ENCODE measurements at regions not wholly inside any gene's neighbourhood (a gene's known extent, or its start where the extent isn't known, plus 50 kb on each side); places are given as distances from the start of the nearest gene placed in this dataset.

GRCh38 chr1:204763773-204764427 is 78.4 kb upstream of the LRRN2 start (continued):
- TF ChIP-seq HMGXB4 (CRISPR knock-in tag; IDR thresholded peaks at IDR 0.05) (peak; percentile 58; the same call in 1 of the 2 replicates), ZNF263 (CRISPR knock-in tag; IDR thresholded peaks at IDR 0.05; ENCODE audit: low read depth) (no peak), MAX (CRISPR knock-in tag; IDR thresholded peaks at IDR 0.05) (no peak), ZNF512 (CRISPR knock-in tag; IDR thresholded peaks at IDR 0.05; ENCODE audit: borderline replicate concordance) (no peak), ZBTB43 (CRISPR knock-in tag; IDR thresholded peaks at IDR 0.05) (no peak), SP1 (CRISPR knock-in tag; conservative IDR thresholded peaks at IDR 0.05) (no peak; the same call in 1 of the 2 replicates), ZNF121 (CRISPR knock-in tag; IDR thresholded peaks at IDR 0.05) (no peak), E2F5 (CRISPR knock-in tag; IDR thresholded peaks at IDR 0.05) (no peak), ETV6 (CRISPR knock-in tag; IDR thresholded peaks at IDR 0.05) (0 out of 2 replicates have a peak, but pooled peaks have one; percentile 53), RELA (CRISPR knock-in tag; IDR thresholded peaks at IDR 0.05; ENCODE audit: borderline replicate concordance) (no peak), ZBTB21 (CRISPR knock-in tag; IDR thresholded peaks at IDR 0.05; ENCODE audit: borderline replicate concordance) (no peak), ZNF219 (CRISPR knock-in tag; IDR thresholded peaks at IDR 0.05; ENCODE audit: borderline replicate concordance) (0 out of 2 replicates have a peak, but pooled peaks have one; percentile 20), ERG (CRISPR knock-in tag; IDR thresholded peaks at IDR 0.05) (no peak), SMAD4 (CRISPR knock-in tag; IDR thresholded peaks at IDR 0.05) (no peak), JAZF1 (CRISPR knock-in tag; IDR thresholded peaks at IDR 0.05) (no peak), CDX4 (CRISPR knock-in tag; IDR thresholded peaks at IDR 0.05; ENCODE audit: borderline replicate concordance) (no peak), GRHL2 (CRISPR knock-in tag; IDR thresholded peaks at IDR 0.05; ENCODE audit: insufficient replicate concordance, severe bottlenecking) (no peak), TCF7 (CRISPR knock-in tag; IDR thresholded peaks at IDR 0.05; ENCODE audit: low read depth) (no peak), ATF3 (CRISPR knock-in tag; conservative IDR thresholded peaks at IDR 0.05) (no peak), MXD4 (CRISPR knock-in tag; IDR thresholded peaks at IDR 0.05; ENCODE audit: borderline replicate concordance) (no peak), ZNF138 (CRISPR knock-in tag; conservative IDR thresholded peaks at IDR 0.05) (no peak), FOXP4 (CRISPR knock-in tag; IDR thresholded peaks at IDR 0.05) (no peak), OVOL2 (CRISPR knock-in tag; IDR thresholded peaks at IDR 0.05; ENCODE audit: borderline replicate concordance) (no peak), ZMAT4 (CRISPR knock-in tag; IDR thresholded peaks at IDR 0.05) (no peak)
